Neural cell (in vitro differentiated cells): ENCODE measurements at regions not wholly inside any gene's neighbourhood (a gene's known extent, or its start where the extent isn't known, plus 50 kb on each side); places are given as distances from the start of the nearest gene placed in this dataset.

ENCODE experiments used
- H2AFZ ChIP-seq: fragments of 200-600, 300-800 bp; sonication (generic), shearing (Covaris generic); 2 replicates; pipeline ENCODE4 v1.6.0; 2014; ENCODE audit warnings: low read depth, mild to moderate bottlenecking, antibody characterized with exemption, low read length, moderate library complexity
- H3F3A ChIP-seq: fragments of 200-600 bp; shearing (Covaris generic); 2 replicates; pipeline ENCODE4 v1.6.1; 2016; ENCODE audit warnings: mild to moderate bottlenecking, moderate library complexity, mixed read lengths, antibody characterized with exemption, low read length; ENCODE audit not compliant: insufficient read depth, poor library complexity, severe bottlenecking
- H3K27ac ChIP-seq: fragments of 200-600, 300-800 bp; sonication (generic), shearing (Covaris generic); 2 replicates; pipeline ENCODE4 v1.5.1; 2014; ENCODE audit warnings: mild to moderate bottlenecking, low read length, moderate library complexity
- H3K27me3 ChIP-seq: fragments of 300-800, 200-600 bp; sonication (generic), shearing (Covaris generic); 2 replicates; pipeline ENCODE4 v1.6.0; 2014; ENCODE audit warnings: mild to moderate bottlenecking, low read depth, low read length, moderate library complexity; ENCODE audit not compliant: insufficient read depth
- H3K36me3 ChIP-seq: fragments of 300-800, 200-600 bp; sonication (generic), shearing (Covaris generic); 2 replicates; pipeline ENCODE4 v1.5.1; 2014; ENCODE audit warnings: mild to moderate bottlenecking, antibody characterized with exemption, low read length, moderate library complexity; ENCODE audit not compliant: insufficient read depth
- H3K4me2 ChIP-seq: fragments of 300-800, 200-600 bp; sonication (generic), shearing (Covaris generic); 2 replicates; pipeline ENCODE4 v1.6.0; 2014; ENCODE audit warnings: mild to moderate bottlenecking, low read length
- H3K4me3 ChIP-seq: fragments of 300-800, 200-600 bp; sonication (generic), shearing (Covaris generic); 2 replicates; pipeline ENCODE4 v1.5.1; 2014; ENCODE audit warnings: mild to moderate bottlenecking, low read length, moderate library complexity
- H3K79me2 ChIP-seq: fragments of 200-600 bp; shearing (Covaris generic); replicated peaks from 2 replicates; pipeline ENCODE4 v1.6.0; 2014; ENCODE audit warnings: mild to moderate bottlenecking, low read length, moderate library complexity; ENCODE audit not compliant: insufficient read depth
- H3K9ac ChIP-seq: fragments of 300-800, 200-600 bp; sonication (generic), shearing (Covaris generic); 2 replicates; pipeline ENCODE4 v1.6.1; 2016; ENCODE audit warnings: mild to moderate bottlenecking, low read length, mixed read lengths
- H3K9me2 ChIP-seq: fragments of 200-600 bp; shearing (Covaris generic); 2 replicates; pipeline ENCODE4 v1.6.1; 2016; ENCODE audit warnings: mild to moderate bottlenecking, low read length, mixed read lengths; ENCODE audit not compliant: insufficient read depth
- H3K9me3 ChIP-seq: fragments of 200-600, 300-800 bp; sonication (generic), shearing (Covaris generic); 2 replicates; pipeline ENCODE4 v1.6.1; 2016; ENCODE audit warnings: mild to moderate bottlenecking, mixed run types, low read length, moderate library complexity, mixed read lengths
- H4K20me1 ChIP-seq: fragments of 200-600 bp; shearing (Covaris generic); 2 replicates; pipeline ENCODE4 v1.6.1; 2016; ENCODE audit warnings: mild to moderate bottlenecking, mixed run types; ENCODE audit not compliant: insufficient read depth
- CTCF ChIP-seq: fragments of 450-650 bp; IDR thresholded peaks from 2 replicates; pipeline ENCODE4 v1.5.1; 2014; ENCODE audit warnings: antibody characterized with exemption, mild to moderate bottlenecking, moderate library complexity; ENCODE audit not compliant: poor library complexity, severe bottlenecking
- EP300 ChIP-seq: fragments of 450-650 bp; conservative IDR thresholded peaks from 2 replicates; pipeline ENCODE4 v1.6.1; 2014; ENCODE audit warnings: antibody characterized with exemption, mild to moderate bottlenecking, moderate library complexity; ENCODE audit not compliant: poor library complexity, severe bottlenecking
- EZH2 ChIP-seq: fragments of 200-600, 300-800 bp; shearing (Covaris generic), sonication (generic); IDR thresholded peaks from 2 replicates; pipeline ENCODE4 v1.6.1; 2014; ENCODE audit warnings: antibody characterized with exemption, low read length, borderline replicate concordance, mild to moderate bottlenecking; ENCODE audit not compliant: insufficient read depth, poor library complexity, severe bottlenecking
- MXI1 ChIP-seq: fragments of 450-650 bp; conservative IDR thresholded peaks from 2 replicates; pipeline ENCODE4 v1.6.1; 2014; ENCODE audit warnings: antibody characterized with exemption, mild to moderate bottlenecking; ENCODE audit not compliant: poor library complexity, severe bottlenecking
- POLR2AphosphoS5 ChIP-seq: IDR thresholded peaks from 2 replicates; pipeline ENCODE4 v1.6.1; 2012
- RAD21 ChIP-seq: fragments of 450-650 bp; conservative IDR thresholded peaks from 2 replicates; pipeline ENCODE4 v1.6.1; 2014; ENCODE audit warnings: antibody characterized with exemption, mild to moderate bottlenecking, moderate library complexity
- SMC3 ChIP-seq: fragments of 450-650 bp; conservative IDR thresholded peaks from 2 replicates; pipeline ENCODE4 v1.6.1; 2014; ENCODE audit warnings: antibody characterized with exemption, mild to moderate bottlenecking, moderate library complexity; ENCODE audit not compliant: poor library complexity
- TAF1 ChIP-seq: IDR thresholded peaks from 2 replicates; pipeline ENCODE4 v1.6.1; 2012; ENCODE audit warnings: low read depth
- TF ChIP-seq, protein P1 (sequence below): IDR thresholded peaks from 2 replicates; pipeline ENCODE4 v1.6.1; 2012; ENCODE audit warnings: borderline replicate concordance

- H3K36me3 ChIP-seq = no peaks in the 10 kb centered on the region
- H3K9ac ChIP-seq = no peak overlapping the region
- H3K9me3 ChIP-seq = no peaks in the 10 kb centered on the region
- H3K4me2 ChIP-seq = no peak overlapping the region
- H3K27ac ChIP-seq = no peak overlapping the region
- H3F3A ChIP-seq = no peaks in the 10 kb centered on the region
- H3K27me3 ChIP-seq = no peaks in the 10 kb centered on the region
- no peak overlapping the region for H2AFZ ChIP-seq
- no peaks in the 10 kb centered on the region for H3K79me2 ChIP-seq
- no peak overlapping the region for H3K4me3 ChIP-seq
- TF ChIP-seq, protein P1, sequence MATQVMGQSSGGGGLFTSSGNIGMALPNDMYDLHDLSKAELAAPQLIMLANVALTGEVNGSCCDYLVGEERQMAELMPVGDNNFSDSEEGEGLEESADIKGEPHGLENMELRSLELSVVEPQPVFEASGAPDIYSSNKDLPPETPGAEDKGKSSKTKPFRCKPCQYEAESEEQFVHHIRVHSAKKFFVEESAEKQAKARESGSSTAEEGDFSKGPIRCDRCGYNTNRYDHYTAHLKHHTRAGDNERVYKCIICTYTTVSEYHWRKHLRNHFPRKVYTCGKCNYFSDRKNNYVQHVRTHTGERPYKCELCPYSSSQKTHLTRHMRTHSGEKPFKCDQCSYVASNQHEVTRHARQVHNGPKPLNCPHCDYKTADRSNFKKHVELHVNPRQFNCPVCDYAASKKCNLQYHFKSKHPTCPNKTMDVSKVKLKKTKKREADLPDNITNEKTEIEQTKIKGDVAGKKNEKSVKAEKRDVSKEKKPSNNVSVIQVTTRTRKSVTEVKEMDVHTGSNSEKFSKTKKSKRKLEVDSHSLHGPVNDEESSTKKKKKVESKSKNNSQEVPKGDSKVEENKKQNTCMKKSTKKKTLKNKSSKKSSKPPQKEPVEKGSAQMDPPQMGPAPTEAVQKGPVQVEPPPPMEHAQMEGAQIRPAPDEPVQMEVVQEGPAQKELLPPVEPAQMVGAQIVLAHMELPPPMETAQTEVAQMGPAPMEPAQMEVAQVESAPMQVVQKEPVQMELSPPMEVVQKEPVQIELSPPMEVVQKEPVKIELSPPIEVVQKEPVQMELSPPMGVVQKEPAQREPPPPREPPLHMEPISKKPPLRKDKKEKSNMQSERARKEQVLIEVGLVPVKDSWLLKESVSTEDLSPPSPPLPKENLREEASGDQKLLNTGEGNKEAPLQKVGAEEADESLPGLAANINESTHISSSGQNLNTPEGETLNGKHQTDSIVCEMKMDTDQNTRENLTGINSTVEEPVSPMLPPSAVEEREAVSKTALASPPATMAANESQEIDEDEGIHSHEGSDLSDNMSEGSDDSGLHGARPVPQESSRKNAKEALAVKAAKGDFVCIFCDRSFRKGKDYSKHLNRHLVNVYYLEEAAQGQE = no peak
- TF ChIP-seq SMC3 (no peak), RAD21 (no peak), TAF1 (no peak), MXI1 (no peak), POLR2AphosphoS5 (no peak), EP300 (no peak), EZH2 (no peak), CTCF (no peak)
- no peaks in the 10 kb centered on the region for H4K20me1 ChIP-seq
- no peaks in the 10 kb centered on the region for H3K9me2 ChIP-seq
These were observed 145.3 kb upstream of the NAMPT start for GRCh38 chr7:106430103-106430502.

- H3K36me3 ChIP-seq = no peaks in the 10 kb centered on the region
- no peak overlapping the region for H3K27ac ChIP-seq
- H3K9me2 ChIP-seq = no peaks in the 10 kb centered on the region
- H3K4me3 ChIP-seq = no peak overlapping the region
- no peak overlapping the region for H3K4me2 ChIP-seq
- H3K9me3 ChIP-seq = no peaks in the 10 kb centered on the region
- H4K20me1 ChIP-seq = no peaks in the 10 kb centered on the region
- no peaks in the 10 kb centered on the region for H3F3A ChIP-seq
- H3K27me3 ChIP-seq = no peaks in the 10 kb centered on the region
- H3K79me2 ChIP-seq = no peaks in the 10 kb centered on the region
- TF ChIP-seq SMC3 (no peak), MXI1 (no peak), CTCF (no peak), POLR2AphosphoS5 (no peak), RAD21 (no peak), EP300 (no peak), TAF1 (no peak)
- H2AFZ ChIP-seq = no peak overlapping the region
- no peak overlapping the region for H3K9ac ChIP-seq
These were observed 142.0 kb upstream of the NAMPT start for GRCh38 chr7:106426803-106427202.
